Suppressor macrophage treated with lipopolysaccharide for 4 hours (primary cell): ENCODE measurements at regions not wholly inside any gene's neighbourhood (a gene's known extent, or its start where the extent isn't known, plus 50 kb on each side); places are given as distances from the start of the nearest gene placed in this dataset.
"Not testable (repeated sequence)": the region's sequence is repeated elsewhere in the genome, so short reads cannot be mapped to it uniquely, and the experiment has no call there.

Experiments
- DNase-seq: peaks from one replicate; pipeline ENCODE4 v3.0.0-alpha.2; 2020

GRCh38 chr20:25862967-25863530 lies 166.4 kb upstream of the ZNF337 start:
- DNase-seq: peak; percentile 93

DNA sequence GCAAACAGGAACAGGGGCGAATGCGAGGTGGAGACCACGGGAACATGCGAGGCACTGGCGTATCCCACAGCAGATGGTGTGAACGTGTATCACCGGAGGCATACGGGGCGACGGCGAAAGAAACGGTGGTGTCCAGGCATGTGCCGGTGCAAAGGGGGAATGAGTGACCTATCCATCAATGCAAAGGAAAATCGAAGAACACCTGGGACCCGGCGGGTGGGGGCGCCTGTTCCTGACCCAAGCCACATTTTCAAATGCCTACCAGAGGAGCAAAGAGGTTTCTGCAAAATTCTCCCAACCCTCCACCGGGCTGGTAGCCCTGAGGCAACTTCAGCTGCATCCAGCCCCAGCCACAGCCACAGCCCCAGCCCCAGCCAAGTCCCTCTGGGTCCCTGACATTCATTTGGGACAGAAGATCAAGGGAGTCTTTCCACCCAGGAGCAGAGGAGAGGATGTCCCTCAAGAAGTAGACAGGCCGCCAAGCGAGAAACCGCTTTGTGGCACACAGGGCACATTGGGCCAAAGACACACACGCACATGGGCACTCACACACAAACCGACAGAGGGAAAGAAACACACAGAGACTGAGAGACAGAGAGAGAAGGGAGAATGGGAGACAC lies 164.0 kb upstream of the ZNF337 start:
- no peak for DNase-seq

GRCh38 chr20:25859649-25860530 lies 163.2 kb upstream of the ZNF337 start:
- DNase-seq: peak; percentile 73

DNA sequence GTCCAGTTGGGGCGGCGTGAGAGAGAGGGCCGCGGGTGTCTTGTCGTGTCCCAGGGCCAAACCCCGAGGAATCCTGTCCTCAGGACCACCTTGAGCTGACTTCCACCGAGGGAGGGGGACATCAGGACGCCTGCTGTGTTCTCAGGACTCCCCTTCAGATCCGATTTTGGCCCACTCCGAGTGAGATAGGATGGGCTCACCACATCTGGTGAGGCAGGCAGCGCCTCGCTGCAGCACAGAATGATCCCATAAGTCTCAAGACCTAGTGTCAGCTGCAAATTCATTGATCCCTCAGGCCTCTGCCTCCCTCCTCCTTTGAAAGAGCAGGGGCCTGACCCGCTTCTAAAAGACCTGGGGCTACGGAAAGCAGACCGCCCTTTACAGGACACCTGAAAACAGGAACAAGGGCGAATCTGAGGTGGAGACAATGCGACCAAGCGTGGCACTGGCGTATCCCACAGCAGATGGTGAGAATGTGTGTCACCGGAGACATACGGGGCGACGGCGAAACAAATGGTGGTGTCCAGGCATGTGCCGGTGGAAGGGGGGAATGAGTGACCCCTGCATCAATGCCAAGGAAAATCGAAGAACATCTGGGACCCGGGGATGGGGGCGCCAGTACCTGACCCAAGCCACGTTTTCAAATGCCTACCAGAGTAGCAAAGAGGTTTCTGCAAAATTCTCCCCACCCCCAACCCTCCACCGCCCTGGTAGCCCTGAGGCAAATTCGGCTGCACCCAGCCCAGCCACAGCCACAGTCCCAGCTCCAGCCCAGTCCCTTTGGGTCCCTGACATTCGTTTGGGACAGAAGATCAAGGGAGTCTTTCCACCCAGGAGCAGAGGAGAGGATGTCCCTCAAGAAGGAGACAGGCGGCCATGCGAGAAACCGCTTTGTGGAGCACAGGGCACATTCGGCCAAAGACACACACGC lies 162.1 kb upstream of the ZNF337 start:
- no peak for DNase-seq

- not testable (repeated sequence) for DNase-seq
Measured at GRCh38 chr20:25857091-25857788, 160.6 kb upstream of the ZNF337 start.

DNA sequence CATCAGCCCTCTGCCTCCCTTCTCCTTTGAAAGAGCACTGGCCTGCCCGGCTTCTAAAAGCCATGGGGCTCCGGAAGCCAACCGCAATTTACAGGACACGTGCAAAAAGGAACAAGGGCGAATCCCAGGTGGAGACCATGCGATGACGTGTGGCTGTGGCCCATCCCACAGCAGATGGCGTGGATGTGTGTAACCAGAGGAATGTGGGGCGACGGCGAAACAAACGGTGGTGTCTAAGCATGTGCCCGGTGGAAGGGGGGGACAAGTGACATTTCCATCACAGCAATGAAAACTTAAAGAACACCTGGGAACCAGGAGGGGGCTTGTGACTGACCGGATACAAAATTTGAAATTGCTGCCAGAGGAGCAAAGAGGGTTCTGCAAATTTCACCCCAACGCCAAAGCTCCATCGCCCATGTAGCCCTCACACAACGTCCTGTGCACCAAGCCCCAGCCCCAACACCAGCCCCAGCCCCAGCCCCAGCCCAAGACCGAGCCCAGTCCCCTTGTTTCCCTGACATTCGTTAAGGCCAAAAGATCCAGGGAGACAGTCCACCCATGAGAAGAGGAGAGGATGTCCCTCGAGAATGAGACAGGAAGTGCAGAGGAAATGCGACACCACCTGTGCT lies 159.7 kb upstream of the ZNF337 start:
- DNase-seq: no peak

DNA sequence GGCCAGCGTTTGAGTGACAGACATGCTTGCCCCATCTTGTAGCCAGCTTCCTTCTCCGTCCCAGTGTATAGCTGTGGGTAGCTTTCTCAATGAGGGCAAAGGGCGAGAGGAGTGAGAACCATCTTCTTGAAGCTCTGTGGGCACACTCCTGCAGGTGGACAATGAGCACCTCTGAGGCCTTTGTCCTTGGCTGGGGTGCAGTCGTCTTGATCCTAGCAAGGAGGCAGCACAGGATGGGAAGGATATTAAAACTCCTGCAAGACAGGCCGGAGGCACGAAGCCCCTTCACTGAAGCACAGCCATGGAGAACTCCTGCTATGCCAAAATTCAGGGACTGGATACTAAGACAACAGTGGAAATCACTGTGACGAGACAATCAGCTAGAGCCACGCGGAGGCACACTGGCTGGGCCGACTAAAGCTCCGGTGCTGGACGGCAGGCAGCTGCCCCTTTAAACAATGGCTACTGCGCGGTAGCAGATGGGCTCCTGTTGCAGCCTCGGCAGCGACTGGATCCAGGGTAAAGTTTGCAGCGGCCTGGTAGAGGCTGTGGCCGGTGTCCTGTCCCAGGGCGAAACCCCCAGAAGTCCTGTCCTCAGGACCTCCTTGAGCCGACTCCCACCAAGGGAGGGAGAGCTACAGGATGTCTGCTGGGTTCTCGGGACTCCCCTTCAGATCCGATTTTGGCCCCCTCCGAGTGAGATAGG lies 159.0 kb upstream of the ZNF337 start:
- DNase-seq: not testable (repeated sequence)

DNA sequence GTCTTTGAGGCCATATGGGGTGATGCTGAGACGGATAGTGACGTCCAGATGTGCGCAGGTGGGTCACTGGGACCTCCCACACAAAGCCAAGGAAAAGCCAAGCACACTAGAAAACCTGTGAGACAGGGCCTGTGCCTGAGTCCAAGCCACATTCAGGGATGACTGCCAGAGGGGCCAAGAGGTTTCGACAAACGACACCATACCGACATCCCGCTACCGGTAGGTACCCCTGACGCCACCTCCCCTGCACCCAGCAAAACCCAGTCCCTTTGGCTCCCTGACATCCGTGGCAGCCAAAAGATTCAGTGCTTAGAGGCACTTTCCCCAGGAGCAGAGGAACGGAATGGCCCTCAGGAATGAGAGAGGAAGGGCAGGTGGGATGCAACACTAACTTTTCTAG lies 158.0 kb upstream of the ZNF337 start:
- not testable (repeated sequence) for DNase-seq

DNA sequence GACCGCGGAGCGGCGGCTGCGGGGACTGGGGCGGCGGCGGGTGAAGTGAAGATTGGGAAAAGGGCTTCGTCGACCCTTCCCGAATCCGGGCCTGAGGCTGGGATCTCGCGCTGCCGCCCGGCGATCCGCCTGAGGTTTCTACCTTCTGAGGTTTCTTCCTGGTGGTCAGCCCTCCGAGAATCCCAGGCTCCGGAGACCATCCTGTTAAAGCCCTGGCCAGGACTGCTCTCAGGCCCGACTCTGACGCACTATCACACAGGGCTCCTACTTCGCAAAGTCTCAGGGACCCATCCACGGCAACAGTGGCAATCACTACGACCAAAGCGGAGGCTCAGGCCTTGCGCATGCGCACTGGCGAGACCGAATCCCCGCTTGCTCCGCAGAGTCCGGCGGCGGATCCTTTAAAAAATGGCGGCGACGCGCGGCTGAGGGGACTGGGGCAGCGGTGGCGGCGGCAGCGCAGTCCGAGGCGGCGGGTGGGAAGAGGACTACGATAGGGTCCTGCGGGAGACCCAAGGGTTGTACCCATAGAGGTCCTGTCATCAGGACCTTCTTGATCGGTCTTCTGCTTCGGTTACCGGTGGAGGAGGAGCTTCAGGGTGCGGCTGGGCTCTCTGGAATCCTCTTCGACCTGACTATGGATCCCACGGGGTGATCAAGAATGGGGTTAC lies 157.2 kb upstream of the ZNF337 start:
- DNase-seq: peak; percentile 84

DNA sequence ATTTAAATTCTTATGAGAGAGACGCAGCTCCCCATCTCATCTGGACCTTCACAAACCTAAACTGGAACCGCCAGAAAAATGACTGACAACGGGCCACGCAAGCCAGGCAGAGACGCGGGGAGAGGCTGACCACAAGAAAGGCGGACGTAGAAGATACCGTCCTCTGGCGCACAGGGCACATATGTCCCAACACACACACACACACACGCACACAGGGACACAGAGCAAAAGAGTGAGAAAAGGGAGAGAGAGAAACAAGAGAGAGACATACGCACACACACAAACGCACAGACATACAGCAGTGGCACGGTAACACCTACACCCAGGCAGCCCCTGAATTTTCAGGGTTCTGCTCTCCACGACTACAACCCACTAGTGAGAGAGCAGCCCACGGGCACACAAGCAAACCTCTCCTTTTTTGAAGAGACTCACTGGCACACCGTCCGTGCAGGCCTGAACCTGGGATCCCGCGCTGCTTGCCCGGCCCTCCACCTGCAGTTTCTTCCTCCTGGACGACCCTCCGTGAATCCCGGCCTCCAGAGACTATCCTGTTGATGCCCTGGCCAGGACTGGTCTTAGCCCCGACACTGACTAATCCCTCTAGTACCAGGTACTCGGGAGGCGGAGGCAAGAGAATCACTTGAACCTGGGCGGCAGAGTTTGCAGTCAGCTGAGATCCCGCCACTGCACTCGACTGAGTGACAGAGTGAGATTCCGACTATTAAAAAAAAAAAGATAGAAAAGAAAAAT lies 156.5 kb upstream of the ZNF337 start:
- not testable (repeated sequence) for DNase-seq

DNA sequence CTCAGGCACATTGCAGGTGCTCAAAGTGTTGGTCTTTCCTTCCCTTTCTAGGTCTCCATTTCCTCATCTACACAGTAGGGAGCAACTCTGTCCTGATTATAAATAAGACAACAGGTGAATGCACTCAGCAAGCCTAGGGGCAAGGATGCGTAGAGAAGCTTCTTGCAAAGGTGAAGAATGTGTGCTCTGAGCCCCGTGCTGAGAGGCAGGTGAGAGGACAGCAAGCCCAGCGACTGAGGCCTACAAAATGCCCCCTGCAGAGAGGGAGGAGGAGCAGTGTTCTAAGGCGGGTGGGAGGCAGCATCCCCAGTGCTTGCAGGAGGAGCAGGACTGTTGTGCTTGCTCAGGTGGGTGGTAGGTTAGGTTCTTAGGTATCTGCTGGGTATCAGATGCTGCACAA lies 153.5 kb upstream of the ZNF337 start:
- DNase-seq: not testable (repeated sequence)

DNA sequence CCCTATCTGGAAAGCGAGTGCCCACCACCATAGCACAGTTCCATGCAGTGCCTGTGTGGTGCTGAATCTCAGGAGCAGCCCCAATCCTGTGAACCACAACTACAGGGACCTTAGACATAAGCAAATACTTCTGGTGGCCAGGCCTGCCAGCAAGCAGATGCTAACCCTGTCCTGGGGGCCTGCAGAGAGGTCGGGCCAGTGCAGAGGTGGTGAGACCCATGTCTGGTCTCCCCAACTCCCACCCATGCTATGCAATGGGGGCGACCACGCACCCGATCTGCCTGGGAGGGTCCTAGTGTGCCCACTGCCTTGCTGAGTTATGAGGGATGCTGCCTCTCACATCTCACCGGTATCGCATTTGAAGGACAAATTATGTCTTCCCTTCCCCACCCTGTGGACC lies 151.6 kb upstream of the ZNF337 start:
- no peak for DNase-seq

DNA sequence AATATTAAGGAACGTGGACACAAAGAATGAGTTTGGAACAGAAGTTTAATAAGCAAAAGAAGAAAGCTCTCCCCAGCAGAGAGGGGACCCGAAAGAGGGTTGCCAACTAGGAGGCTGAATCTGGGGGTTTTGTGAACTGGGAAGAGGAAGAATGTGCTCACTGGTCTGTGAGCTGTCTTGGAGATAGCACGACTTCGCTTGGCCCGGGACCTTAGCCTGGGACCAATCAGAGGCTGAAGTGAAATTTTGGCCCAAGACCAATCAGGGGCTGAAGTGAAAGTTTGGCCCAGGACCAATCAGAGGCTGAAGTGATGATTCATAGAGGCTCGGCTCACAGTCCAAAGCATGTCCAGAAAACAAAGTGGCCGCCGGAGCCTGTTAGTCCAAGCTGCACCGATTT lies 148.0 kb upstream of the ZNF337 start:
- not testable (repeated sequence) for DNase-seq

DNA sequence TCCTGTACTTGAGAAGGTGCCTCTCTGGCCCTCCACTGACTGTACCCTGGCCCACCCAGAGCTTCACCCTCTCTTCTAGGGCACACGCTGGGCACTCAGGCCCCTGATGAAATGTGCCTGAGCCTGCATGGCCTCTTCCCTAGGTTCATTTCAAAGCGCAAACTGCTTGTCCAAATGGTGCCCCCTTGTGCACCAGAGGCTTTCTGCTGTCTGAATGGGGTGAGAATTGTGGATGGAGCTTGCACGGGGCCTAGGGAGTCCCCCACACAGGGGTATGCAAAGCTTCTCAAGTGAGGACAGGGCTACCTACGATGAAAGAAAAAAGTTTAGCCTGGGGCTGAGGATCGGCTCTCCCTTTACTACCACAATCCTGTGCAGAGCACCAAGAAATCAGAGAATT lies 116.9 kb upstream of the ZNF337 start:
- not testable (repeated sequence) for DNase-seq

DNA sequence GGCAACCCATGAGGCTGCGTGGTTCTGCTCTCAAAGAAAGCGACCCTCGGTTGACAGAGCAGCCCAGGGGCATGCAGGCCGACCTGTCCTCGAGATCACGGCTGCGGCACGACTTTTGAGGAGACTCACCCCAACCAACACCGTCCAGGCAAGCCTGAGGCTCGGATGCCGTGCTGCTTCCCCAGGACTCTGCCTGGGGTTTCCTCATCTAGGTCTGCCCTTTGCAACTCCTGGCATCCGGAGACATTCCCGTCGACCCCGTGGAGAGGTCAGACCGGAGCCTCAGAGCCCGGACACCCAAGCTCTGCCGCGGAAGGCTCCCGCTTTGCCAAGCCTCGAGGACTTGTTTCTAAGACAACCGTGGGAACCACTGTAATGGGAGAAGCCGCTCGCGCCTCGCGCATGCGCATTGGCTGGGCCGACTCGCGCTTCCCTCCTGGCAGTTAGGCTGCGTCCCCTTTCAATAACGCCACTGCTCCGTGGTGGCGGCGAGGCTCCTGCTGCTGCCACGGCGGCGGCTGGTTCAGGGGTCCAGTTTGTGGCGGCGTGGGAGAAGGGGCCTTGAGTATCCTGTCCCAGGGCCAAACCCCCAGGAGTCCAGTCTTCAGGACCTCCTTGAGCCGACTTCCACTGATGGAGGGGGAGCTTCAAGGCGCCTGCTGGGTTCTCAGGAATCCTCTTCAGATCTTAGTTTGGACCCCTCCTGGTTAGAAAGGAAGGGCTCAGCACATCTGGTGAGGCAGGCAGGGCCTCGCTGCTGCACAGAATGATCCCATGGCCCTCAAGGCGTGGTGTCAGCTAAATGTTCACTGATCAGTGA lies 101.7 kb upstream of the ZNF337 start:
- not testable (repeated sequence) for DNase-seq

- DNase-seq: not testable (repeated sequence)
Measured at GRCh38 chr20:25797062-25797461, 100.4 kb upstream of the ZNF337 start.

GRCh38 chr20:25777241-25777640 lies 80.6 kb upstream of the ZNF337 start:
- DNase-seq: not testable (repeated sequence)

- not testable (repeated sequence) for DNase-seq
Measured at GRCh38 chr20:25774711-25775110, 78.1 kb upstream of the ZNF337 start.

GRCh38 chr20:25774203-25774602 lies 77.5 kb upstream of the ZNF337 start:
- DNase-seq: not testable (repeated sequence)
